Urinary bladder (tissue), 3 donors: ENCODE measurements at regions not wholly inside any gene's neighbourhood (a gene's known extent, or its start where the extent isn't known, plus 50 kb on each side); places are given as distances from the start of the nearest gene placed in this dataset.
A peak's percentile ranks its signal among the peaks of the same experiment; 100 is the strongest.
"Not testable (repeated sequence)": the region's sequence is repeated elsewhere in the genome, so short reads cannot be mapped to it uniquely, and the experiment has no call there.

ENCODE experiments used
- DNase-seq: peaks from one replicate; pipeline ENCODE4 v3.0.0-alpha.2; 2015; ENCODE audit errors: extremely low spot score
- H3K27ac ChIP-seq: one replicate; pipeline ENCODE4 v1.5.1; 2013; ENCODE audit warnings: low read depth, mild to moderate bottlenecking, moderate library complexity
- H3K36me3 ChIP-seq: one replicate; pipeline ENCODE4 v1.6.1; 2013; ENCODE audit warnings: mild to moderate bottlenecking, moderate library complexity; ENCODE audit not compliant: insufficient read depth
- H3K4me1 ChIP-seq: one replicate; pipeline ENCODE4 v1.6.1; 2013; ENCODE audit warnings: mild to moderate bottlenecking, moderate library complexity; ENCODE audit not compliant: insufficient read depth
- H3K4me3 ChIP-seq: one replicate; pipeline ENCODE4 v1.5.1; 2013; ENCODE audit warnings: low read depth, low read length
- WGBS: extraction: QIAGEN DNeasy Blood & Tissue Kit; methylation state at CpG from one replicate; pipeline ENCODE4 v1.1.7; 2013; 5-methylcytosine and 5-hydroxymethylcytosine counted together
- donor health status: healthy with polysubstance abuse.
- donor health status: healthy.

DNA sequence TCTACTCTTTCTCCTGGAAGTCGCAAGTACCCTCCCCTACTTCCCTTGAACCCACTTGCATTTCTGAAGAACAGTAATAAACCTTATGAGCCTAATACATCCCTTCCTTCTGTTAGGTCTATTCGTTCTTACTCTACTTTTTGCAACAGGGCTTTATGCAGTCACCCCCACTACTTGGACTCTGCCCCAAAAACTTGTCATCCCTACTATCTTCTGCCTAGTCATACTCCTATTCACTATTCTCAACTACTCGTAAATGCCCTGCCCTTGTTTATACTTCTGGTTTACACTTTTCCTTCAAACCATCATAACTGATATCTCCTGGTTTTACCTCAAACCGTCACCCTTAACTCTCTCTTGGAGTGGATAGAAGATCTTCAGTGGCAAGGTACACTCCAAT lies 55.2 kb upstream of the SLIT2 start:
- Histone ChIP-seq H3K36me3 (no peaks in the 10 kb centered on the region), H3K27ac (no peak overlapping the region), H3K4me3 (no peak overlapping the region), H3K4me1 (no peaks in the 10 kb centered on the region)
- DNase-seq, result no peak
- WGBS, result 91% methylated on average over 4 of the region's 4 CpGs

DNA sequence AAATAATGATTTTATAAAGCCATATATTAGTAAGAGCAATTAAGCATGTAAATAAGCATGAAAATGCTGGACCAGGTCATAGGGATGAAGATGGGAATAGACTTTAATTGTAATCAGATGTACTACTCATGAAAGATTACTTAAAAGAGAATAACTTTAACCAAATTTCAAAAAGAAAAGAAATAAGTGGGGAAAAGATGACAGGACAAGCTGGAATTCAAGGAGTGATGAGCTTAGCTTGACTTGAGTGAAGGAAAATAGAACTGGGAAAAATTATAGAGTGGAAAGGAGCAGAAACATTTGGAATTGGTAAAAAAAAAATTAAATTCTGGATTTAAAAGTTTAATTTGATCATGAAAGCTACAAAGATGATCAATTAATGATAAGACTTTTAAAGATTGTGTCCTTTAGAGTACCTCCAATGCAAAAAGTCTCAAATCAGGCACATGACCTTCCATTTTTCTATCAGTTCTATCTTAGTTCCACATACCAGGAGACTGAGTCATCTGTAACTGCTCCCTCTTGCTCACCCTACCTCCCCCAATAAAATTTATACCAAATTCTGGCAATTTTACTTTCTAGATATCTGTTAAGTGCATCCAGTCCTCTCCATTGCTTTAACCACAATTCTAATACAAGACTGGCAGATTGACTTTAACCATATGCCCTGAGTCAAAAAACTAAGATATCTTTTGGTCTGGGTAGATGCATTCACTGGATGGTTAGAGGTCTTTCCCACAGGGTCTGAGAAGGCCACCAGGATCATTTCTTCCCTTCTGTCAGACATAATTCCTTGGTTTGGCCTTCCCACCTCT lies 56.4 kb upstream of the SLIT2 start:
- no peak for DNase-seq
- no peaks in the 10 kb centered on the region for H3K4me1 ChIP-seq

GRCh38 chr4:20194123-20195013 lies 57.3 kb upstream of the SLIT2 start:
- Histone ChIP-seq H3K27ac (peak overlapping the region; percentile 4), H3K4me1 (no peaks in the 10 kb centered on the region), H3K36me3 (no peaks in the 10 kb centered on the region), H3K4me3 (no peak overlapping the region)
- no peak for DNase-seq
- WGBS, result 44% methylated on average over 1 of the region's 1 CpG

More for the DNA sequence above, 56.4 kb upstream of the SLIT2 start:
- Histone ChIP-seq H3K27ac (no peak overlapping the region), H3K36me3 (no peaks in the 10 kb centered on the region), H3K4me3 (no peak overlapping the region)

GRCh38 chr4:20193141-20193936 lies 58.4 kb upstream of the SLIT2 start:
- Histone ChIP-seq H3K4me1 (no peaks in the 10 kb centered on the region), H3K36me3 (no peaks in the 10 kb centered on the region), H3K27ac (peak overlapping the region; percentile 12), H3K4me3 (no peak overlapping the region)
- DNase-seq, result peak; percentile 21
- WGBS, result 56% methylated on average over 5 of the region's 5 CpGs

DNA sequence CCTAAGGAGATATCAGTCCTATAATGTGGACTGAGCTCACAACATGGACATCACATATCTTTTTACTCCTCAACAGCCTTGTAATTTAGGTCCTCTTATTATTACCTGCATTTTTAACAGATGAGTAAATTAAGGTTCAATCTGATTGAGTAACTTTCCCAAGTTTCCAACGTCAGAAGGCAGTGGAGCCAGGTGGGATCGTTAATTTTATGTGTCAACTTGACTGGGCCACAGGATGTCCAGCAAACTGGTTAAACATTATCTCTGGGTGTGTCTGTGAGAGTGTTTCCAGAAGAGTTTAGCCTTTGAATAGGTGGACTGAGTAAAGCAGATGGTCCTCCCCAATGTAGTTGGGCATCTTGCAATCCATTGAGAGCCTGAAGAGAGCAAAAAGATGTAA lies 59.0 kb upstream of the SLIT2 start:
- H3K36me3 ChIP-seq, result no peaks in the 10 kb centered on the region
- H3K4me3 ChIP-seq, result no peak overlapping the region
- H3K27ac ChIP-seq, result no peak overlapping the region
- no peaks in the 10 kb centered on the region for H3K4me1 ChIP-seq
- DNase-seq, result no peak
- 70% methylated on average over 2 of the region's 2 CpGs for WGBS

- Histone ChIP-seq H3K36me3 (no peaks in the 10 kb centered on the region), H3K4me3 (no peak overlapping the region), H3K4me1 (no peaks in the 10 kb centered on the region), H3K27ac (no peak overlapping the region)
- no peak for DNase-seq
- 83% methylated on average over 2 of the region's 2 CpGs for WGBS
These were observed 66.6 kb upstream of the SLIT2 start for GRCh38 chr4:20185103-20185502.

- H3K27ac ChIP-seq, H3K4me1 ChIP-seq, H3K4me3 ChIP-seq, DNase-seq, H3K36me3 ChIP-seq: not testable (repeated sequence)
- WGBS, result 92% methylated on average over 5 of the region's 5 CpGs
These were observed 68.6 kb upstream of the SLIT2 start for GRCh38 chr4:20183131-20183530.

DNA sequence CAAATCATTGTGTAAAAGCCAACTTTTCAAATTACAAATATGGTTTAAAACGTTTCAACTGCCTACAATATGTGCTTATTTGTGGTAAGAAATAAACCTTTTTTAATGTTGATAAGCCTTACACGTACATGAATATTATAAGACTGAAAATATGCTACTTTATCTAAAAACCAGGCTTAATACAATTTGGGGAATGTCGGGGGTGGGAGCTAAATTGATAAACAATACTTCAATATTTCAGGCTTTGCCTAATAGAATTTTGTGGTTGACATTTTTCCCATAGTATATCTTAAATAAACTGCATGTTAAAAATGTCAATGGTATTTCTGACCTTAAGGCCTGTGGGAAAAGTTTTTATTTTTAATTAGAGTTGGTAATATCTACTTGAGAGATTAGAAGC lies 69.8 kb upstream of the SLIT2 start:
- Histone ChIP-seq H3K27ac (no peak overlapping the region), H3K4me3 (no peak overlapping the region), H3K36me3 (no peaks in the 10 kb centered on the region), H3K4me1 (no peaks in the 10 kb centered on the region)
- WGBS, result 64% methylated on average over 3 of the region's 3 CpGs
- no peak for DNase-seq

DNA sequence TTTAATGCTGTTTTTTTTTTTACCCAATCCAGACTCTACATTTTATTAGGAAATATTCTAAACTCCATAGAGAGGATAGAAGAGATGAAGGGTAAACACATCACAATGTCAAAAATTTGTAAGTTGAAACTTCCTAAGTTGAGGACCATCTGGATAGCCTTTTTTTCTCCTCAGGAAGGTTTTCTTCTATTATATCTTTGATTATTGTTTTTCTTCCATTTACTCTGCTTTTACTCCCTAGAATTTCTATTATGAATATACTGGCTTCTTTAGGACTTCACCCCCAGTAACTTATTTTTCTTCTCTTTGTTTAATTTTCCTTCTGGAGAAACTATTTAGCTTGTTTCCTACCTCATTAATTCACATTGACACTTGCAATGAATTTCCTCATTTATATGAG lies 71.2 kb upstream of the SLIT2 start:
- Histone ChIP-seq H3K4me1 (no peaks in the 10 kb centered on the region), H3K4me3 (no peak overlapping the region), H3K36me3 (no peaks in the 10 kb centered on the region), H3K27ac (no peak overlapping the region)
- no peak for DNase-seq

- Histone ChIP-seq H3K27ac (no peak overlapping the region), H3K4me1 (no peaks in the 10 kb centered on the region), H3K36me3 (no peaks in the 10 kb centered on the region), H3K4me3 (no peak overlapping the region)
- 94% methylated on average over 24 of the region's 24 CpGs for WGBS
- no peak for DNase-seq
These were observed 72.7 kb upstream of the SLIT2 start for GRCh38 chr4:20178902-20179576.

DNA sequence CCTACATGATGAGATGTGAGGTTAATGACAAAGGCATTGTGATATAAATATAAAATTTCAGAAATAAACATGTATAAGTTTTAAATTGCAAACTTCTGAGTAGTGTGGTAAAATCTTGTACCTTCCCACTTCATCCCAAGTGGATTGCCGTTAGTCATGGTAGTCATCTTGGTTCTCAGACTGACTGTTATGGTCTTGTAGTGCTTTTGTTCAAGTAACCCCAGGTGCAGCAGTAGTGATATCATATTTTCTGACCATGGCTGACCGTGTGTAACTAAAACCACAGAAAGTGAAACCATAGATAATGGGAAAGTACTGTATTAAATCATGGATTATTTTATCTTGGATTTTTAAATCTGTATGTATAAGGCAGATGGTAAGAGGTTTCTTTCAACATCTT lies 74.8 kb upstream of the SLIT2 start:
- no peak overlapping the region for H3K4me3 ChIP-seq
- 82% methylated on average over 2 of the region's 2 CpGs for WGBS
- DNase-seq, result no peak
- H3K36me3 ChIP-seq, result no peaks in the 10 kb centered on the region
- no peaks in the 10 kb centered on the region for H3K4me1 ChIP-seq
- no peak overlapping the region for H3K27ac ChIP-seq

DNA sequence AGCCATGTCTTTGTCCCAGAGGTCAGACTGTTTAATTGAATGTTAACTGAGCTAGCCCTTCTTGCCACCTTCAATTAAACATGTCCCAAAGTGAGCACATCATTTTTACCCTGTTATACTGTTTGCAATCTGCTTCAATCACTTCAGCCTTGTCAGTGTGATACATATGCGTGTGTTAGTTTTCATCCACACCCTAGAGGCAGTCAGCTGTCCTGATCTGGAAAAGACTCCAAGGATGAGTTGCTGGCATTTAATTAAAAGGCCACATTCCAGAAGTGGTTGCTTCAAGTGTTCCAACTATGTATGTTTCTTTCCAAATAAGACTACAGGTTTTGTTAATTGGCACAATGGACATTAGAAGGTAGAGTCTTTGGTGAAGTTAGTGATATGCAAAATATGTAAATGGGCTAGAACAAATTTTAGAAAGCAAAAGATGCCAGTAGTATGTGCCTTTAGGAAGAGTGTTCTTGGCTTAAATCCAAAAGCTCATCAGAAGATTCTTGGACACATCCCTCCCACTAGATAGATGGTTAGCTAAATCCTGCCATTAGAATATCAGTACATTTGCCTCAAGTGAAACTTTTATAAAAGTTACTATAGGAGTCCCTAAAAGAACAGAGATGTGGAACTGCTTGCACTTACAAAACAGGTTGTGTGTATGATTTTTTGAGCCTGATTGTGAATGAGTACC lies 79.5 kb upstream of the SLIT2 start:
- no peak for DNase-seq
- Histone ChIP-seq H3K27ac (no peak overlapping the region), H3K4me3 (no peak overlapping the region), H3K4me1 (no peaks in the 10 kb centered on the region), H3K36me3 (no peaks in the 10 kb centered on the region)
- WGBS, result 64% methylated on average over 1 of the region's 1 CpG

GRCh38 chr4:20166544-20166943 lies 85.2 kb upstream of the SLIT2 start:
- no peaks in the 10 kb centered on the region for H3K36me3 ChIP-seq
- DNase-seq, result no peak
- H3K27ac ChIP-seq, result no peak overlapping the region
- 57% methylated on average over 3 of the region's 3 CpGs for WGBS
- H3K4me1 ChIP-seq, result no peaks in the 10 kb centered on the region
- no peak overlapping the region for H3K4me3 ChIP-seq
